GM12878 (cell line): ENCODE measurements at regions not wholly inside any gene's neighbourhood (a gene's known extent, or its start where the extent isn't known, plus 50 kb on each side); places are given as distances from the start of the nearest gene placed in this dataset.

Experiments used
- ATAC-seq: fragments of 200-7000 bp; cut with Tn5 transposase; 3 replicates; pipeline ENCODE4 v1.9.1; 2020; ENCODE audit warnings: mild to moderate bottlenecking, moderate library complexity
- BruUV-seq: library from RNA; stranded (reverse); fragments of 400-500 nt; replicated peaks from 2 replicates; lab custom pipeline; 2021; lab: Mats Ljungman, UMichigan
- CTCF ChIA-PET: fragments of 300-600 bp; sonication (Branson Sonifier 250); formaldehyde crosslinking; extraction: SDS; loops from one replicate; lab custom pipeline; 2021; ENCODE audit warnings: inconsistent platforms; lab: Yijun Ruan, JAX
- POLR2A ChIA-PET: fragments of 350-600 bp; formaldehyde crosslinking; extraction: SDS; loops from one replicate; lab custom pipeline; 2021; ENCODE audit warnings: inconsistent platforms; lab: Charles Lee
- RAD21 ChIA-PET: fragments of 300-600 bp; sonication (Branson Sonifier 250); formaldehyde crosslinking; loops from one replicate; lab custom pipeline; 2023; ENCODE audit warnings: antibody characterized with exemption; ENCODE audit not compliant: unreplicated experiment; lab: Charles Lee
- SMC1A ChIA-PET: fragments of 300-600 bp; sonication (Branson Sonifier 250); formaldehyde crosslinking; loops from one replicate; lab custom pipeline; 2023; ENCODE audit not compliant: unreplicated experiment, uncharacterized antibody; lab: Charles Lee
- DNase-seq: peaks from one replicate; pipeline ENCODE4 v3.0.0-alpha.2; 2011; ENCODE audit warnings: low read depth, low spot score
- FAIRE-seq: peaks from 3 replicates; lab custom pipeline; 2011; peaks lifted over from hg19 to GRCh38; lab: Jason Lieb, UNC
- H2AFZ ChIP-seq: 2 replicates; pipeline ENCODE4 v1.6.0; 2011; ENCODE audit warnings: low read depth, low read length, control low read depth; ENCODE audit not compliant: control insufficient read depth
- H3K27ac ChIP-seq: 2 replicates; pipeline ENCODE4 v1.5.1; 2011; ENCODE audit warnings: control low read depth; ENCODE audit not compliant: control insufficient read depth, insufficient read depth
- H3K27me3 ChIP-seq, 2 experiments: replicated peaks in 1 of 2; 2 replicates each; pipeline versions ENCODE4 v1.6.0 to v1.6.1; 2011; ENCODE audit warnings: low read length in 1 of 2; ENCODE audit not compliant: control insufficient read depth in 2 of 2, insufficient read depth in 2 of 2
- H3K36me3 ChIP-seq, 2 experiments: 2 replicates each; pipeline ENCODE4 v1.5.1; 2011; ENCODE audit warnings: low read length in 1 of 2; ENCODE audit not compliant: control insufficient read depth in 2 of 2, insufficient read depth in 2 of 2
- H3K4me1 ChIP-seq: 2 replicates; pipeline ENCODE4 v1.6.1; 2011; ENCODE audit warnings: mild to moderate bottlenecking, low read length, moderate library complexity, mixed read lengths; ENCODE audit not compliant: control insufficient read depth, insufficient read depth
- H3K4me2 ChIP-seq: 2 replicates; pipeline ENCODE4 v1.6.0; 2011; ENCODE audit warnings: control low read depth; ENCODE audit not compliant: control insufficient read depth, insufficient read depth
- H3K4me3 ChIP-seq: fragments of 200-600 bp; sonication (generic); 2 replicates; pipeline ENCODE4 v1.5.1; 2016
- H3K79me2 ChIP-seq: 2 replicates; pipeline ENCODE4 v1.6.0; 2011; ENCODE audit warnings: low read length; ENCODE audit not compliant: control insufficient read depth, insufficient read depth
- H3K9ac ChIP-seq: 2 replicates; pipeline ENCODE4 v1.8.0; 2011; ENCODE audit warnings: low read length, control low read depth, mixed read lengths; ENCODE audit not compliant: control insufficient read depth, insufficient read depth
- H3K9me3 ChIP-seq: replicated peaks from 3 replicates; pipeline ENCODE4 v1.5.1; 2011; ENCODE audit warnings: mild to moderate bottlenecking, low read length; ENCODE audit not compliant: control insufficient read depth, insufficient read depth
- H4K20me1 ChIP-seq: 2 replicates; pipeline ENCODE4 v1.6.0; 2011; ENCODE audit not compliant: control insufficient read depth, insufficient read depth
- EGR1 ChIP-seq, 2 experiments: IDR thresholded peaks; 1 replicate in 1 of 2; 2 replicates in 1 of 2; pipeline ENCODE4 v1.6.1; 2011 to 2012; ENCODE audit warnings: low read depth in 2 of 2, low read length in 2 of 2, borderline replicate concordance in 1 of 2, mild to moderate bottlenecking in 1 of 2, moderate library complexity in 1 of 2
- KDM1A ChIP-seq: fragments of 200-600 bp; sonication (generic); IDR thresholded peaks from 2 replicates; pipeline ENCODE4 v1.6.1; 2016; ENCODE audit warnings: borderline replicate concordance
- NBN ChIP-seq: fragments of 450-650 bp; IDR thresholded peaks from 2 replicates; pipeline ENCODE4 v1.6.1; 2016
- NFYA ChIP-seq: IDR thresholded peaks from 2 replicates; pipeline ENCODE4 v1.6.1; 2011; ENCODE audit warnings: low read depth, mild to moderate bottlenecking, low read length, improper control_type of control experiment, borderline replicate concordance
- PAX5 ChIP-seq: IDR thresholded peaks from 2 replicates; pipeline ENCODE4 v1.6.1; 2011; ENCODE audit warnings: low read depth, low read length, borderline replicate concordance
- SMARCA5 ChIP-seq: fragments of 450-650 bp; IDR thresholded peaks from 2 replicates; pipeline ENCODE4 v1.6.1; 2017; ENCODE audit warnings: mild to moderate bottlenecking
- whole genome bisulfite sequencing: methylation state at CpG from one replicate; pipeline ENCODE4 v1.1.6; 2016; ENCODE audit warnings: low lambda C conversion rate; ENCODE audit not compliant: insufficient replicate concordance, insufficient coverage; ENCODE audit errors: missing lambda C conversion rate; 5-methylcytosine and 5-hydroxymethylcytosine counted together
- in situ Hi-C: fragments of 300-500 bp; cut with MboI; formaldehyde crosslinking; loops from 9 replicates; pipeline ENCODE4 v1.14.3; 2018; ENCODE audit warnings: mixed read lengths
- intact Hi-C: fragments of 100-400 bp; cut with micrococcal nuclease; formaldehyde crosslinking; loops from one replicate; pipeline ENCODE4 v1.14.2; 2022; ENCODE audit not compliant: unreplicated experiment
- TF ChIP-seq, protein P1 (sequence below): fragments of 450-650 bp; IDR thresholded peaks from 2 replicates; pipeline ENCODE4 v1.6.1; 2017; ENCODE audit warnings: mild to moderate bottlenecking, low read depth, inconsistent platforms; ENCODE audit not compliant: poor library complexity, severe bottlenecking
- TF ChIP-seq, protein P2 (sequence below): fragments of 150-350 bp; IDR thresholded peaks from 2 replicates; pipeline ENCODE4 v1.6.1; 2014; ENCODE audit warnings: mild to moderate bottlenecking, low read depth, low read length
- TF ChIP-seq, protein P3 (sequence below): IDR thresholded peaks from 2 replicates; pipeline ENCODE4 v1.6.1; 2012; ENCODE audit warnings: low read depth, low read length, improper control_type of control experiment
- TF ChIP-seq, protein P4 (sequence below): fragments of 450-650 bp; formaldehyde crosslinking; IDR thresholded peaks from 2 replicates; pipeline ENCODE4 v1.4.0; 2022; ENCODE audit warnings: mild to moderate bottlenecking, moderate library complexity

DNA sequence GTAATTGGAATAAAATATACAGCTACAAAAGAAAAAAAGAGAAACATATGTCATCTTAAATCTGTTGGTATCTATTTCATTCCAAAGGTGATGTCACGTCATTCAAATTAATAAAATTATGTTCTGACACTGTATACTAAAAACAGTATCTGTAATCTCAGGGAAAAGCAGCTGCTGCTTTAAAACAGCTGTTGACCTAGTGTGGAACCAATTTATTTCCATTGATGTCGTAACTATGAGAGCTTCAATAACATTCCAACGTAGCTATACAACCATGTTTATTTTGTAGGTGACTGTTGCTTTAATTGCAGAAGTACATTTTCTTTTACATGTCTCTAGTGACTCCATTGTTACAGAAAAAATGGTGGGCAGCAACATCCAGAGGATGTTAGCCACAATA lies 571.7 kb downstream of the RPS29 start:
- no peak overlapping the region for H2AFZ ChIP-seq
- POLR2A ChIA-PET = no interaction called here
- no TSS peak for BruUV-seq
- CTCF ChIA-PET = interaction anchor here (0.6 kb wide), 2 partner anchors 1067 to 1190 kb away, joined by 3 read pairs; no protein-coding TSS in a partner anchor
- no peak overlapping the region for H3K4me2 ChIP-seq
- intact Hi-C loops = no loop called here
- no peaks in the 10 kb centered on the region for H3K27me3 ChIP-seq
- TF ChIP-seq, protein P1, sequence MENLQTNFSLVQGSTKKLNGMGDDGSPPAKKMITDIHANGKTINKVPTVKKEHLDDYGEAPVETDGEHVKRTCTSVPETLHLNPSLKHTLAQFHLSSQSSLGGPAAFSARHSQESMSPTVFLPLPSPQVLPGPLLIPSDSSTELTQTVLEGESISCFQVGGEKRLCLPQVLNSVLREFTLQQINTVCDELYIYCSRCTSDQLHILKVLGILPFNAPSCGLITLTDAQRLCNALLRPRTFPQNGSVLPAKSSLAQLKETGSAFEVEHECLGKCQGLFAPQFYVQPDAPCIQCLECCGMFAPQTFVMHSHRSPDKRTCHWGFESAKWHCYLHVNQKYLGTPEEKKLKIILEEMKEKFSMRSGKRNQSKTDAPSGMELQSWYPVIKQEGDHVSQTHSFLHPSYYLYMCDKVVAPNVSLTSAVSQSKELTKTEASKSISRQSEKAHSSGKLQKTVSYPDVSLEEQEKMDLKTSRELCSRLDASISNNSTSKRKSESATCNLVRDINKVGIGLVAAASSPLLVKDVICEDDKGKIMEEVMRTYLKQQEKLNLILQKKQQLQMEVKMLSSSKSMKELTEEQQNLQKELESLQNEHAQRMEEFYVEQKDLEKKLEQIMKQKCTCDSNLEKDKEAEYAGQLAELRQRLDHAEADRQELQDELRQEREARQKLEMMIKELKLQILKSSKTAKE = no peak
- TF ChIP-seq KDM1A = no peak
- TF ChIP-seq, protein P2, sequence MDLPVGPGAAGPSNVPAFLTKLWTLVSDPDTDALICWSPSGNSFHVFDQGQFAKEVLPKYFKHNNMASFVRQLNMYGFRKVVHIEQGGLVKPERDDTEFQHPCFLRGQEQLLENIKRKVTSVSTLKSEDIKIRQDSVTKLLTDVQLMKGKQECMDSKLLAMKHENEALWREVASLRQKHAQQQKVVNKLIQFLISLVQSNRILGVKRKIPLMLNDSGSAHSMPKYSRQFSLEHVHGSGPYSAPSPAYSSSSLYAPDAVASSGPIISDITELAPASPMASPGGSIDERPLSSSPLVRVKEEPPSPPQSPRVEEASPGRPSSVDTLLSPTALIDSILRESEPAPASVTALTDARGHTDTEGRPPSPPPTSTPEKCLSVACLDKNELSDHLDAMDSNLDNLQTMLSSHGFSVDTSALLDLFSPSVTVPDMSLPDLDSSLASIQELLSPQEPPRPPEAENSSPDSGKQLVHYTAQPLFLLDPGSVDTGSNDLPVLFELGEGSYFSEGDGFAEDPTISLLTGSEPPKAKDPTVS = no peak
- TF ChIP-seq, all 136 proteins: peak for 0
- H3K4me3 ChIP-seq = no peak overlapping the region
- H3K79me2 ChIP-seq = no peaks in the 10 kb centered on the region
- no peaks in the 10 kb centered on the region for H3K9me3 ChIP-seq
- ChIA-PET RAD21 (no interaction called here), SMC1A (no interaction called here)
- 7% methylated on average over 3 of the region's 3 CpGs for WGBS
- in situ Hi-C loops = no loop called here
- no peak overlapping the region for H3K9ac ChIP-seq
- ATAC-seq = no peak
- H4K20me1 ChIP-seq = no peaks in the 10 kb centered on the region
- H3K4me1 ChIP-seq = no peaks in the 10 kb centered on the region
- no peaks in the 10 kb centered on the region for H3K36me3 ChIP-seq
- no peak overlapping the region for H3K27ac ChIP-seq
- DNase-seq = no peak
- no peak for FAIRE-seq

DNA sequence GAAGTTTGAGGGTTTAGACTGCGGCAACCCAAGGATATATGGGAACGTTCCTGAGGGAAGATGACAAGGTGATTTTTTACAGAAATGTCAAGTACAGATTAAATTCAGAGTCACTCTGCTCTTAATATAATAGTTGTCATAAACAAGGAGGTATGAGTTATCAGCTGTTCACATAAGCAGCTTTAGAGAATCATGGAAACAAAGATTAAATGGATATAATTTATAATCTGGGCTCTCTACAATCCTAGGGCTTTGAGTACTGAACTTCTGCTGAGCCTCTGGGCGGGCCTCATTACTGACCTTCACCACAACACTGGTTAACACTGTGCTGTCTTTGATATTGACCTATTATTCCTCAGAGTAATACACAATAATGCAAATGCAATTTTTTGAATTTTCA lies 577.8 kb downstream of the RPS29 start:
- no TSS peak for BruUV-seq
- Histone ChIP-seq H3K9me3 (no peaks in the 10 kb centered on the region), H3K9ac (no peak overlapping the region), H3K36me3 (no peaks in the 10 kb centered on the region), H3K4me2 (no peak overlapping the region), H3K27ac (no peak overlapping the region), H4K20me1 (no peaks in the 10 kb centered on the region), H3K4me3 (no peak overlapping the region), H3K4me1 (no peaks in the 10 kb centered on the region), H3K27me3 (no peaks in the 10 kb centered on the region), H2AFZ (no peak overlapping the region), H3K79me2 (no peaks in the 10 kb centered on the region)
- ChIA-PET RAD21 (no interaction called here), POLR2A (no interaction called here), CTCF (no interaction called here), SMC1A (no interaction called here)
- DNase-seq (no peak), ATAC-seq (no peak), FAIRE-seq (no peak)
- in situ Hi-C loops (no loop called here), intact Hi-C loops (no loop called here)
- WGBS = 29% methylated on average over 3 of the region's 3 CpGs
- TF ChIP-seq SMARCA5 (no peak), NBN (no peak), PAX5 (no peak), NFYA (no peak), EGR1 (IDR thresholded peaks at IDR 0.05; ENCODE audit: borderline replicate concordance in 1 of 2, low read depth in 2 of 2, low read length in 2 of 2) (no peak)
- TF ChIP-seq, protein P3, sequence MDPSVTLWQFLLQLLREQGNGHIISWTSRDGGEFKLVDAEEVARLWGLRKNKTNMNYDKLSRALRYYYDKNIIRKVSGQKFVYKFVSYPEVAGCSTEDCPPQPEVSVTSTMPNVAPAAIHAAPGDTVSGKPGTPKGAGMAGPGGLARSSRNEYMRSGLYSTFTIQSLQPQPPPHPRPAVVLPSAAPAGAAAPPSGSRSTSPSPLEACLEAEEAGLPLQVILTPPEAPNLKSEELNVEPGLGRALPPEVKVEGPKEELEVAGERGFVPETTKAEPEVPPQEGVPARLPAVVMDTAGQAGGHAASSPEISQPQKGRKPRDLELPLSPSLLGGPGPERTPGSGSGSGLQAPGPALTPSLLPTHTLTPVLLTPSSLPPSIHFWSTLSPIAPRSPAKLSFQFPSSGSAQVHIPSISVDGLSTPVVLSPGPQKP = no peak
- TF ChIP-seq, protein P4, sequence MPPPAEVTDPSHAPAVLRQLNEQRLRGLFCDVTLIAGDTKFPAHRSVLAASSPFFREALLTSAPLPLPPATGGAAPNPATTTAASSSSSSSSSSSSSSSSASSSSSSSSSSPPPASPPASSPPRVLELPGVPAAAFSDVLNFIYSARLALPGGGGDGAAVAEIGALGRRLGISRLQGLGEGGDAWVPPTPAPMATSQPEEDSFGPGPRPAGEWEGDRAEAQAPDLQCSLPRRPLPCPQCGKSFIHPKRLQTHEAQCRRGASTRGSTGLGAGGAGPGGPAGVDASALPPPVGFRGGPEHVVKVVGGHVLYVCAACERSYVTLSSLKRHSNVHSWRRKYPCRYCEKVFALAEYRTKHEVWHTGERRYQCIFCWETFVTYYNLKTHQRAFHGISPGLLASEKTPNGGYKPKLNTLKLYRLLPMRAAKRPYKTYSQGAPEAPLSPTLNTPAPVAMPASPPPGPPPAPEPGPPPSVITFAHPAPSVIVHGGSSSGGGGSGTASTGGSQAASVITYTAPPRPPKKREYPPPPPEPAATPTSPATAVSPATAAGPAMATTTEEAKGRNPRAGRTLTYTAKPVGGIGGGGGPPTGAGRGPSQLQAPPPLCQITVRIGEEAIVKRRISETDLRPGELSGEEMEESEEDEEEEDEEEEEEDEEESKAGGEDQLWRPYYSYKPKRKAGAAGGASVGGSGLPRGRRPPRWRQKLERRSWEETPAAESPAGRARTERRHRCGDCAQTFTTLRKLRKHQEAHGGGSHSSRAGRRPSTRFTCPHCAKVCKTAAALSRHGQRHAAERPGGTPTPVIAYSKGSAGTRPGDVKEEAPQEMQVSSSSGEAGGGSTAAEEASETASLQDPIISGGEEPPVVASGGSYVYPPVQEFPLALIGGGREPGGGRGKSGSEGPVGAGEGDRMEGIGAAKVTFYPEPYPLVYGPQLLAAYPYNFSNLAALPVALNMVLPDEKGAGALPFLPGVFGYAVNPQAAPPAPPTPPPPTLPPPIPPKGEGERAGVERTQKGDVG (CRISPR knock-in tag) = no peak
